Left colon (tissue), 2 donors: ENCODE measurements at regions not wholly inside any gene's neighbourhood (a gene's known extent, or its start where the extent isn't known, plus 50 kb on each side); places are given as distances from the start of the nearest gene placed in this dataset.
"Not testable (repeated sequence)": the region's sequence is repeated elsewhere in the genome, so short reads cannot be mapped to it uniquely, and the experiment has no call there.

ENCODE experiments used
- ATAC-seq: fragments of 200-7000 bp; cut with Tn5 transposase; one replicate; pipeline ENCODE4 v1.9.1; 2020; ENCODE audit warnings: mild to moderate bottlenecking, moderate library complexity
- DNase-seq, 2 donors: peaks; one replicate each; pipeline ENCODE4 v3.0.0-alpha.2; 2020
- intact Hi-C, 2 donors: fragments of 100-400 bp; cut with DNase I in 1 of 2; cut with micrococcal nuclease in 1 of 2; formaldehyde crosslinking; loops; one replicate each; pipeline versions ENCODE4 v1.11.2 to v1.14.0; 2022; cut with DNase I, micrococcal nuclease
- donor health status: DM: no; HTN: no; CAD: no.
- donor health status: DM: yes; HTN: yes; CAD: no.

DNA sequence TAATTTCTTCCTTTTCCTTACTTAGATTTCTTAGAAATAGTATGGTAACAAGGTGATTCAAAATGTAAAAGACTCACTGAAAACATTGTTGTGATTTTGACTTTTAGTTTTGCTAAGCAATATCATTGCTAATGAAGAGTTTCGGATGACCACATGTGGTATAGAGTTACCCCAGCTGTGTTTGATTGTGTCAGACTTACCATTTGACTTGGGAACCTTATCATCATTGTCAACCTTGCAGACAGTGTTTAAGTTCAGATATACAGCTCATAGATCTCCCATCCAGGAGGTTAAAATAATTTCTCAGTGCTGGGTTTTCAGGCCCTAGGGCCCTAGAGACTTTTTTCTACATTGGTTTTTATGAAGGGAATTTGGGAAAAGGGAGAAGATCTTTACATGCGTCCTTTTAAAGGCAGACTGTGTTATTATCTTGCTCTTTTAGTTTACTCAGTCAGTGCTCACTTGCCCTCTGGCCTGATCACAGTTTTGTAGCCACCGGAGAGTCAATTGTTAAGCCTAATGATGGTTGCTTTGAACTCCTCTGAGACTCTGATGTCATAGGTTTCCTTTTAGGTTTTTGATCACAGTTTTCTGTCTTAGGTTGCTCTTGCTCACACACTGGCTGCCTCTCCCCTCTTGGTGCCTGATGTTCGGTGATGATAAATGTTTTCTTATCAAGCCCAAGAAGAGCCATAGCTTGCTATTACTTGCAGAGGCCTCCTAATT lies 133.5 kb upstream of the ZPLD1 start:
- DNase-seq (no peak), ATAC-seq (no peak)
- intact Hi-C loops: no loop called here

DNA sequence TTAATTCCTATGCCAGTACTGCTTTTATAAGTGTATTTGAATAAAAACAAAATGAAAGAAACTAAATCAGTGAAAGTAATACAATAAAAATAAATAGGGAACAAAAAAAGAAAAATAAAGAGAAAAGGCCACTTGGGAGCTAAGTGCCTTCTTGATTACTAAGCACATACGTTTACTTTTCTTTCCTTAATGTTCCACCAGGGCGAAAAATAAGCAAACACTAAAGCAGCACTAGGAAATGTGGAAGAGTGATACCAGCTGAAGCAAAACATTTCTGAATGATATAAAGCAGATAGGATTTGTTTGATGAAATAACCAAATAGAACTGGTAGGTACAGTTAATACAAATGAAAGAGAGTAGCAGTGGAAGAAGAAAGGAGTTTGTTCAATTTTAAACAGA lies 132.8 kb upstream of the ZPLD1 start:
- ATAC-seq: no peak
- intact Hi-C loops: no loop called here
- DNase-seq: no peak

DNA sequence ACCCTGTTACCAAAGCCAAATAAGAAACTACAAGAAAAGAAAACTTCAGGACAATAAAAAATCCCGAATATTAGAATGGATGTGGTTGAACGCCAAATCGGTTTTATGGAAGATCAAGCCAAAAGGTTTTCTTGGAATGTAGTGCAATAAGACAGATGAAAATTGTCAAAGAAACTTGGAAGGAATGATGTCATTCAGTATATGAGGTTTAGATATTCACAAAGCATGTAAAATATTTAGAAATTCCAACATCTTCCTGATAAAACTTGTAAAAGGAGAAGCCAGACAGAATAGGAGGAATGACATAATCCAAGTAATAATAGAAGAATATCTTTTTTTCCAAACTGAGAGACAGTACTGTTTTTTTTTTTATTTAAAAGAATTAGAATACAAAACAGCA lies 130.3 kb upstream of the ZPLD1 start:
- intact Hi-C loops: no loop called here
- ATAC-seq (no peak), DNase-seq (no peak)

DNA sequence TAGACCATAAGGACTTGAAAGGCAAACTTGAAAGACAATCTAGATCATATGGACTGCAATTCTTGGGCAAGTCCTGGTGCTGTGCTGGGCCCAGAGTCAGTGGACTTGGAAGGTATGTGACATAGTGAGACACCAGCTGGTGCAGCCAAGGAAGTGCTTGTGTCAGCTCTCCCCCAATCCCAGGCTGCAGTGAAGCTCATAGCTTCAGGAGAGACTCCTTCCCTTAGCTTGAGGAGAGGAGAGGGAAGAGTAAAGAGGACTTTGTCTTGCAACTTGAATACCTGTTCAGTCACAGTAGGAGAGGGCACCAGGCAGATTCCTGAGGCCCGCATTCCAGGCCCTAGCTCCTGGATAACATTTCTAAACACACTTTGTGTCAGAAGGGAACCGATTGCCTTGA lies 127.4 kb upstream of the ZPLD1 start:
- no peak for ATAC-seq
- intact Hi-C loops: no loop called here

DNA sequence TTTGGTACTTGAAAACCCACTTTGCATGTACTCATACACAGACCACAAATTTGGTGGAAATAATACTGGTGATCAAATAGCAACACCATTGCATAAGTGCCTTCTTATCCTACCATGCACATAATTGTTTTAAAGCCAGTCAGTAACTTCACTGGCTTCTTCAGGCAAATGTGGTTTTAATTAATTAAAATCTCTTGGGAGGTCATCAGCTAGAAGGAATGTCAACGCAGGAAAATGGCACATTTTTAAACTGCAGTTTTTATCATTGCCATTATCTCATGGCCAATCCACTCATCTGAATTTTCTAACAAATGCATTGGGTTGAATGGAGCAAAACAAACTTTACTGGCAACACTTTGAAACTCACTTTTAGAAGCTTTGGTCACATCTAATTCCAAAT lies 105.7 kb upstream of the ZPLD1 start:
- ATAC-seq: no peak
- DNase-seq: no peak
- intact Hi-C loops: no loop called here

More for the DNA sequence above, 127.4 kb upstream of the ZPLD1 start:
- no peak for DNase-seq

DNA sequence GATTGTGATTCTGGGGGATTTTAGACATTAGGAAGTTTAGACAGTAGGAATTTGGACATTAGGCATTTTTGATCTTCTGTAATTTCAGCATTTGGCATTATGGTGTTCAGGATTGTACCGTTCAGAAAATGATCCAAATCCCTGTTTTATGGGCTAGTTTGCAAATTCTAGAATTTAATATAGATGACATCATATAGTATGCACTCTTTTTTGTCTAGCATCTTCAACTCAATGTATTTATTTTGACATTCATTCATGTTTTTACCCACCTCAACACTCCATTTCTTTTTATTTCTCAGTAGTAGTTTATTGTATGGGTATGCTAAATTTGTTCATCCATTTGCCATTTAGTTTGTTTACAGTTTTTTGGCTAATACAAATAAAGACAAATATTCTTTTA lies 105.3 kb upstream of the ZPLD1 start:
- ATAC-seq (no peak), DNase-seq (no peak)
- intact Hi-C loops: no loop called here

DNA sequence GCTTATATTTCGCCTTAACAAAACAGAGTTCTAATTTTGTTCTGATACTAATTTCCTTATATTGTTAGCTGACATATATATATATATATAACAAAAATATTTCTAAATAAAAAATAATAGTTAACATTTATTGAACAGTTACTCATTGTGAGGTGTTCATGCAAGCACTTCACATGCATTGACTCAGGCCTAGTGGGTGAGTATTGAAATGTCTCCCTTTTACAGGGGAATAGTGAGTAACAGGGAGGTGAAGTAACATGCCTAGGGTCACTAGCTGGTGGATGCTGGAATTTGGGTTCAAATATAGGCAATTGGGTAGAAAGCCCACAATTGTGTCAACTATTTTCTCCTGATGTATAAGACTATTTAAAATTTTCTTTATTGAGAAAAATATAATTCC lies 102.6 kb upstream of the ZPLD1 start:
- ATAC-seq (no peak), DNase-seq (no peak)
- intact Hi-C loops: no loop called here

DNA sequence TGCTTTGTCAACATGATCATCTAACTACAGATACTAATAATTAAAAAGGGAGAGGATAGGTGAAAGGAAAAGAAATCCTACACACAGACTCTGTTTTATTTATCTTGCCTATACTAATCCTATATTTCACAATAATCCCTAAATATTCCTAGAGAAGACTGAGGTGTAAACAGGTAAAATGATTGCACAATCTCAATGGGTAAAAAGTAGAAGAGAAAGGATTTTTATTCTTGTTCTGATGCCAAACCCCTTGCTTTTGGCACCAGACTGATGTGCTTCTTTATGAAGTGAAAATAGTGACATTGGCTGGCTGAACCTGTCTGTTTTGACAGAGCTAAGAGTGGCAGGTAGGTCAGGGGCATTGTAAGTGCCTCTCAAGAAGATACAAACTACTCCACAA lies 101.9 kb upstream of the ZPLD1 start:
- ATAC-seq (no peak), DNase-seq (no peak)
- intact Hi-C loops: no loop called here

DNA sequence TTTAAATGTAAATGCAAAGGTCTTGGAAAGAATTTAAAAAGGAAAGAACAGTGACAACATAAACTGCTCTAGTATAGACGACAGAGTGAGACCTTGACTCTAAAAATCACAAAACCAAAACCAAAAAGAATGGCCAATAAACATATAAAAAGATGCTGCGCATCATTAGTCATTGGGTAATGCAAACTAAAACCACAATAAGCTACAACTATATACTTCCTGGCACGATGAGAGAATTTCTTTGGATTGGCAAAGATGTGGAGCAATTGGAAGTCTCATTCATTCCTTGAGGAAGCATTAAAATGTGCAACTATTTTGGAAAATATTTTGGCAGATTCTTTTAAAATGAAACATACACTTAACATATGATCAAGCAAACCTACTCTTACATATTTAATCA lies 98.7 kb upstream of the ZPLD1 start:
- intact Hi-C loops: no loop called here
- no peak for DNase-seq
- ATAC-seq: no peak

DNA sequence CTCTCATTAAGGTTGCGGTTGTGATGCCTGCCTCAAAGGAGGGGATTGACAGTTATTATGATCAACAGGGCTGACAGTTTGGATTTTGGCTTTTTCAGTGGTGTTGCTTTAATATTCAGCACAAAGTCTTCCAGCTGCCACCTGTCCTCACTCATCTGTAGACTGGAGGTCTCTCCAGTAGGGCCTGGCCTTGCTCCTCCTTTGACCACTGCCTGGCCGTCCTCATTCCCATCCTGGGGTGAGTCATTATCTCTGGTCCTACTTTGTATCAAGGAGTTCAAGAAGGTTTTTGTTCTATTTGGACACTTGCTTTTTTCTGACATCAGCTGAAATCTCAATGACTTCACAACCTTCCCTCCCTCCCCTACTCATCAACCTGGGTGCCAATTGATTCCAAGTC lies 95.1 kb upstream of the ZPLD1 start:
- intact Hi-C loops: no loop called here
- DNase-seq: no peak
- ATAC-seq: no peak

DNA sequence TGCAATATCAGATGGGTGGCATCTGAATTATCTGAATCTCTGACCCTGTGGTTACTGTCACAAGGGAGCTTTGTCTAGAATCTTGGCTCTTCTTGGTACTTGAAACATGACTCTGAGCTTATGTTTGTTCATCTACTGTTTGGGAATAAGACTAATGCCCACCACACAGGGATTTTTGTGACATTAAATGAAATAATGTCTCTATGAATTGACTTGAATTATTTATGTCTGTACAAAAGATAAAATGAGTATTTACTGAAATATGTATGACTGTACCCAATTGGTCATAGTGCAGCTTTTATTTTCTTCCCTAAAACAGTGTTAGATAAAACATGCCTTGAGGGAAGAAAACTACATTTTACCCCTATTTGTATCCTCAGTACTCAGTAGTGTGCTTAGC lies 87.9 kb upstream of the ZPLD1 start:
- DNase-seq: no peak
- intact Hi-C loops: no loop called here
- ATAC-seq: no peak

DNA sequence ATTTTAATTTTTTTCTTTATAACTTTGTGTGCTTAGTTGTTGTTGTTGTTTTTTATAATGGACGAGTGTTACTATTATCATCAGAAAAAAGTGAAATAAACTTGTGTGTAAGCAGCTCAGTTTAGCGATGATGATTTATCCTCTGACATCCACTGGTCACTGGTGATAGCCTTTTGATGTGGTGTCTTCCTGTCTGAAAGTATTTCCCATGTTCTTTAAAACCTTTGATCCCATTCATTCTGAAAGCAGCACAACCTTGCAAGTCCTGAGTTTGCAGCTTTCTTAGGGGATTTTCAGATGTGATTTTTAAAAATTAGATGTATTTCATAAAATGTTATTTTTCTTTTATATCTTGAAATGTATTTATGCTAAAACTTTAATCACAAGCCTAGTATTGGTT lies 85.9 kb upstream of the ZPLD1 start:
- no peak for ATAC-seq
- intact Hi-C loops: no loop called here

DNA sequence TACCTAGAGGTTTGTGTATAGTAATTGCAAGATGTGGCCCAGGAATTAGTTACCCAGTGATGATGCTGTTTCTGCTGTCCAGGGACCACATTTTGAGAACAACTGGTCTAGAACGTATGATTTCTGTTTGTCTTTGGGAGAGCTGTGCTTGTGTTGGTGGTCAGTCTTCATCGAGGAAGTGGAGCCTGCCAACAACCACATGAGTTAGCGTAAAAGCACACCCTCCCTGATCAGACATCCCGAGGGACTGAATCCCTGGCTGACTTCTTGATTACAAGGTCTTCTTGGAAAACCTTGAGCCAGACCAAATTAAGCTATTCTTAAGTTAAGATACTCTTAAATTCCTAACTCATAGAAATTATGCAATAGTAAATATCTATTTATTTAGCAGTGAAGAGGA lies 81.7 kb upstream of the ZPLD1 start:
- ATAC-seq (no peak), DNase-seq (no peak)
- intact Hi-C loops: no loop called here

More for the DNA sequence above, 85.9 kb upstream of the ZPLD1 start:
- no peak for DNase-seq

DNA sequence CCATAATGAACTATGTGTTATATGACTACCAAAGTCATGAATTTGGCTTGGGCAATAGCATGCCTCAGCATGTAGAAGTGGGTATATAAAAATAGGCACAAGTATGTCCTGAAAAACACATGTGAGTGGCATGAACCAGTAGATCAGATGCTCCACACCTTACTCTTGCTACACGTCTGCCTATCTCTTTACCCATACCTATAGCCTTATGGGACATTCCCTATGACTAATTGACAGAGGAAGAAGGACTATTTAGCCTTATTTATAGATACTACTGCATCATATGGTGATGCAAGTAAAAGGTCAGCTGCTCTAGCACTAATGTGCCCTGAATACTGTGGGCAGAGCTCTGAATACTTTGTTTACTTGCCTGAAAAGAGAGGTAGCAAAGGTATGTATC lies 81.0 kb upstream of the ZPLD1 start:
- ATAC-seq: no peak
- intact Hi-C loops: no loop called here
- no peak for DNase-seq

DNA sequence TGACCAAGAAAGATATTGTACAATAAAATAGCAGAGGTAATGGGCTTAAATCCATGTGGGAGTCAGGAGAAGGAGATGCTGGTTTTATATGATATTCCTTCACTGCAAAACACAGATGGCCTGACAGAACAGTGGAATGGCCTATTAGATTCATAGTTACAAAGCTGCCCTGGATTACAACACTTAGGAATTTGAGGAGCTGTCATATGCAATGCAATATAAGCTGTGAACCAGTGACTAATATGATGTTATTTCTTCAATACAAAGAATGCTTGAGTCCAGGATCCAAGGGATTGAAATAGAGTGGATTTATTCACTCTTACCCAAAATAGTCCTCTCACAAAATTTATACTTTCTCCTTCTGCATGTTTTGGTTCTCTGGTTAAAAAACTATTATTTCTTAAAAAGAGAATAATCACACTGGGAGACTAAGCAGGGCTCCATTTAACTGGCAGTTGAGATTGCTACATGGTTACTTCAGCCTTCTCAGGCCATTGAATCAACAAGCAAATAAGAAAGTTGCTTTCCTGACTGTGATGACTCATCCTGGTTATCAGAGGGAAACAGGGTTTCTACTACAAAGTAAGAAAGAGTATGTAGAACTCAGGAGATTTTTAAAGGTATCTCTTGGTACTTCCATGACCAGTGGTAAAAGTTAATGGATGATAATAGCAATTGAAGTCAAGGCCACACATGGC lies 79.8 kb upstream of the ZPLD1 start:
- intact Hi-C loops: no loop called here
- DNase-seq (no peak), ATAC-seq (no peak)

DNA sequence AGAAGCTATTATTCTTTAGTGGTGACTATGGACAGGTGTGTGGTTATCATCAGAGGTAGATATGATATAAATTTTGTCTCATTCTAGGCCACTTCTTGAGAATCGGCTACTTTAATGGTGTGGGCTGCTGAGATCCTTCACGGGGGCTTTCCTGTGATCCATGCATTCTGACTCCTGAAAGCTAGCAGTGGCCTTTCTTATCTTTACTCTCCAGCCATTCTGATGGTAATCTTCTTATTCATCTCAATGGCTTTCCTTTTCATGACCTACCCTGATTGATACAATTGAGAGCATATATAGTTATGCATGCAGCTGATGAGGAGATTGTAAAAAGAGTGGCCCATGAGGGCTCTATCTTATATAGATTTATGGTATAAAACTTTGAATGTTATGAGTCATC lies 78.3 kb upstream of the ZPLD1 start:
- no peak for DNase-seq
- intact Hi-C loops: no loop called here
- no peak for ATAC-seq

DNA sequence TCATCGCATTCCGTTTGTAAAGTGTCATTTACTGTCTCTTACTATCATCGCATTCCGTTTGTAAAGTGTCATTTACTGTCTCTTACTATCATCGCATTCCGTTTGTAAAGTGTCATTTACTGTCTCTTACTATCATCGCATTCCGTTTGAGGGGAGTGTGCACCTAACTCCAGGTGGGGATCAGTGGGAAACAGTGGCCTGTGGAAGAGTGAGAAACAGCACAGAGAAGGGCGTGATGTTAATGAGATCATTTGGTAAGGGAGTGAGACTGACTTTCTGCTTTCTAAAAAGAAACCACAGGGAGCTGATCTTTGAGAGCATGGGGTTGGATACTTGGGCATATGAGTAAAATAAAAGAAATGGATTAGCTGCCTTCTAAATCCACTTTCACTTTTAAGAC lies 77.5 kb upstream of the ZPLD1 start:
- ATAC-seq, DNase-seq, intact Hi-C loops: not testable (repeated sequence)

DNA sequence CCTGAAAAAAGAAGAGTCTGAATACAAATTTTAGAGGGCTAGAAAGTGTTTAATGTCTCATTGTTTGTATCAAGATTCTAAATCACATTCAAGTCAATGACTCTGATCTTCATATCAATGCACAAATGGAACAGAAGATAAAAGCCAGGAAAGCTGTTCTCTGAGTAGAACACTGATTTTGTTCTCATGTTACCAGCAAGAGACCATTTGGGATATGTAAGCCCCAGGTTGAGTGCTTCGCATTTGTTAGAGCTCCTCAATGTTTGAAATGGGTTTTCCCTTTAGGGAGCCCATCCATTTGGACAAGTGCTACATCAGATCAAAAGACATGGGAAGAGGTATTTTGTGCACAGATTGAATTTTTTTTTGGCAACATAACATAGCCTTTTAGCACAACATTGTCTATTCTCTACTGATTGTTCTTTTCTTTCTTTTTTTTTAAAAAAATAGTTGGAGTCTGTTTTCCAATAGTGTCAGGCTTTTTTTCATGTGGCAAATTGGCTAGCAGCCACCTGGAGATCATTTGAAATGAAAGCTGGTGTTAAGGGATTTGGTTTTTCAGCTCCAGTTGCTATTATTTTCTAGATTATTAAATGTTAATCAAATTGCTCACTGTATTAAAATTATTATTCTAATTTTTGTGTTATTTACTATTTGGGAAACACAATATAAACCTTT lies 74.5 kb upstream of the ZPLD1 start:
- DNase-seq: no peak
- ATAC-seq: no peak
- intact Hi-C loops: no loop called here

DNA sequence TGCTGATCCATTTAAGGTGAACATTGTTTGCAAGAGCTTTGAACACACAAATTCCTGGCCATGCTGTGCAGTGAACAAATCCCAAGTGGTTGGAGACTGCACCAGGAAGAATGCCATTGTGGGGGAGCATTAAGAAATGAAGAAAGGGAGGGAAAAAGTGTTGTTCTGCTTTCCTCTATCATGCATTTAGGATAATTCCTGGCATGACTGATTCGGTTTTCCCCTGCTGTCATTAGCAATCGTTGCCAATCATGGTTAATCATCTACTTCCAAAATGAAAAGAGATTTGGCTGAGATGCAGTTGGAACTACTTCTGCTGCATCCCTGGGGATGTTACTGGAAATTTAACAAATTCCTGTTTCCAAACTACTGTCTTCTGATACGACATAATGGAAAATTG lies 73.7 kb upstream of the ZPLD1 start:
- DNase-seq (no peak), ATAC-seq (no peak)
- intact Hi-C loops: no loop called here

DNA sequence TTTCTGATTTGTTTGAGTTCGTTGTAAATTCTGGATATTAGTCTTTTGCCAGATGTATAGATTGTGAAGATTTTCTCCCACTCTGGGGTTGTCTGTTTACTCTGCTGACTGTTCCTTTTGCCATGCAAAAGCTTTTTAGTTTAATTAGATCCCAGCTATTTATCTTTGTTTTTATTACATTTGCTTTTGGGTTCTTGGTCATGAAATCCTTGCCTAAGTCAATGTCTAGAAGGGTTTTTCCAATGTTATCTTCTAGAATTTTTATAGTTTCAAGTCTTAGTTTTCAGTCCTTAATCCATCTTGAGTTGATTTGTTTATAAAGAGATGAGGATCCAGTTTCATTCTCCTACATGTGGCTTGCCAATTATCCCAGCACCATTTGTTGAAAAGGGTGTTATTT lies 68.7 kb upstream of the ZPLD1 start:
- intact Hi-C loops, DNase-seq, ATAC-seq: not testable (repeated sequence)
